ENCODE measurements at regions not wholly inside any gene's neighbourhood (a gene's known extent, or its start where the extent isn't known, plus 50 kb on each side); places are given as distances from the start of the nearest gene placed in this dataset.

DNA sequence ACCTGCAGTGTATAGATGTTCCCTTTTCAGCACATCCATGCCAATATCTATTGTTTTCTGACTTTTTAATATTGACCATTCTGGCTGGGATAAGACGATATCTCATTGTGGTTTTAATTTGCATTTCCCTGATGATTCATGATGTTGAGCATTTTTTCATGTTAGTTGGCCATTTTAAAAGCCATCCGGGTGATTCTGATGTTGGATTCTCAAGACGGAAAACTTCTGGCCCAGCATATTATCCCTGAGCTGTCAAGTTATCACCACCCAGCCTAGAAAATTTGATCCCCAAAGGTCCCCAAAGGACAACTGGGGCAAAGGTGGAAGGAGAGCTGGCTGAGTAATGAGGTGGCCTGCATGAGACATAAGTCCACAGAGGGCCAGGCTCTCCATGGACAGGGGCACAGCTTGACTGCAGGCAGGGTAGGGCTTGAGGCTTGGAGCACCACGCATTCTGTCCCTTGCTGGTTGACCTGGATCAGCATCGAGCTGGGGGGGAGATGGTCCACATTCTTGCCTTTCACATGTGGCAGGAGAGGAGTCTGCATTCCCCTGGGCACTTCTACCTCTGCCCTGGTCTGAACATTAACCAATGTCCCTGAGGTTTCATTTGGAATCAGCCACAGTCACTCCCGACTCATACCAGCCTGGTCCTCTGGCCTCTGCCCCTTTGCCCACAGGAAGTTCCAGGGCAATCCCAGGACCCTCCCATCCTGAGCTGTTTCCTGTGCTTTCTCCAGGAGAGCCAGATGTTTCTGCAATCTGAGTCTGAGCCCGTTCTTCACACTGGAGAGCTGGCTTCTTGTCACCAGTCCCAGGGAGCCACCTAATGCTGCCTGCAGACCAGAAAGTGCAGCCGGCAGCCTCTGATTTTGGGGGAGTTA lies 69.2 kb downstream of the ISG20 start:
- peak; percentile 39 for DNase-seq

GRCh38 chr15:88708655-88709054 lies 69.8 kb downstream of the ISG20 start:
- peak; percentile 32 for DNase-seq

DNA sequence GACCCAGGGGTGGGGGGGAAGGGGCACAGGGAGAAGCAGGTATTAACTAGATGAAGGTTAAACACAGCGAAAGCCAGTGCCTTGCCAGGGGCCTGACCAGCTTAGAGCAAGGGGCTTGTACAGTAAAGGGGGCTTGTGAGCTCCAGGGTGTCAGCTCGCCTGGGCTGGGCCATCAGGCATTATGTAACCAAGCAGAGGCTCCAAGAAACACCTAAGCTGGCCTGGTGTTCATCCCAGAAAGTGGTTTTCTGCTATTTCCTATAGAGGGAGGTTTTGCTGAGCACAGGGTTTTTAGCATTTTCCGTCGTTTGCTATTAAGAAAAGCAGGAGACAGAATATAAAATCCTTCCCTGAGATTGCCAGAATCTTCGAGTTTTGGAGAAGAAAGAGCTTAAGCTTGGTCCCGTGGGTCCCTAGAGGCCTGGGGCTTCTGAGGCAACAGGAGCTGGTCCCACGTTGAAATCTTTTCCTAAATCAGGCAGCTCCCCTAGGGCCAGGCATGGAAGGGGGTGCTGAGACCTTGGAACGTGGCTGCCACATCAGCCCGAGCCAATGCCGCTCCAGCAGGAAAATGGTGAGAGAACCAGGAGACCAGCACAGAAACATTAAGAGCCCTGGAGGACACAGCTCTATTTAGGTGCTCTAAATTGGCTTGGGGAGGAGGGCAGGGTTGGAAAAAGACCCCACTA lies 71.4 kb downstream of the ISG20 start:
- no peak for DNase-seq

DNA sequence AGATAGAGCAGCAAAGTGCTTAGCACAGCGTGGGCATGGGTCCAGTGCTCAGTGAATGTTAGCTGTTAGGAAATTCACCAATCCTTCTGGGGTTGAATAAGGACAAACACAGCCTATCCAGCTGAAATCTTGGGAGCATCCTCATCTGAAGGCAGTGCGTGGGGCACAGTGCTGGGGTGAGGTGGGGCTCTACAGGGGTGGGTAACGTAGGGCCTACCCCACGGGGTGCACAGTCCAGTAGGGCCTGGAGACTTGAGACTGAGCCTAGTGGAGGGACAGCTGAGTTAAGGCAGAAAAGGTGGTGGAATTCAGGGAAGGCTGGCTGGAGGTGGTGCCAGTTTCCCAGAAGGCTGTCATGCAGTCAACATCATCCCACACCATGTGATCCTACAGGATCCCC lies 73.0 kb downstream of the ISG20 start:
- DNase-seq, result no peak

DNA sequence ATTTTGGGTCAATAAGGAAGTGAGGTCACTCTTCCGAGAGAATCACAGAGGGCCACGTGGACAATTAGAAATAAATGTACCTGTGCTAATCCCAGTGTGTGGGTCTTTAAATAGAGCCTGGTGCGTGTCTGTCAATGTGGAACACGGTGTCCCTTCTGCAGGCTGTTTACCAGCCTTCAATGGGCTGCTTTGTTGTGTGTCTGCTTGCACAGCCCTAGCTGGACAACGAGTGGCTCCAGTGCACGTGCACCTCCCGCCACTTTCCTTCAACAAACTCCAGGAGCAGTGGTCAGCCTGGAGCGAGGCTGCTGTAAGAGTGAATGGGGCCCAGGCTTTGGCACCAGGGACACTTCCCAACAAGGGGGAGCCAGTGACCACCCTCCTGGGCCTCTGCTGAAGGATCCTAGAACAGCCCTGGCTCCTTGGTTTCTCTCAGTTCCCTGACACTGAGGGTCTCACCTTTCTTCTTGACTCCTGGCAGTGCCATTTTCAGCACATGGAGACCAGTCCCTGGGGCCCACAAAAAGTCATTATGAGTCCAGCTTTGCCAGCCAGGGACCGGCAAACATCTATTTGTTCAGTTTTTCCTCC lies 76.1 kb downstream of the ISG20 start:
- DNase-seq, result no peak

- no peak for DNase-seq
Measured at GRCh38 chr15:88716543-88717381, 77.9 kb downstream of the ISG20 start.

- no peak for DNase-seq
Measured at GRCh38 chr15:88717382-88718031, 78.7 kb downstream of the ISG20 start.

GRCh38 chr15:88718731-88719130 lies 79.9 kb downstream of the ISG20 start:
- DNase-seq, result no peak

DNA sequence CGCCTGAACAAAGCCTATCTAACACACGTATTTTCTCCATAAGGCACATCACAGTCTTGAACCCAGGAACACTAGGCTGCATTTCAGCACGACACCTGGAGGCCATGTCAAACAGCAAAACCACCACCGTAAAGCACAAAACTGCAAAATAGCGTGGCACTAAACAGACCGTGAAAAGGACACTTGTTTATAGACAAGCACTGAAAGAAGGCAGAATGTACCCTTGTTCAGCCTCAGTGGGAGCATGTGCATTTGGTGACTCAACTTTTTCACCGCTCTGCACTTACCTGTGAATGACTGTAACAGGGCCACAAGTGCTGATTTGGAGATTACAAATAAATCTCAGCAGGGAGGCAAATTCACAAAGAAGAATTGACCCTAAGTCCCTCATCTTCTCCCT lies 80.8 kb downstream of the ISG20 start:
- no peak for DNase-seq

- DNase-seq, result no peak
Measured at GRCh38 chr15:88725305-88726210, 77.7 kb upstream of the ACAN start.

DNA sequence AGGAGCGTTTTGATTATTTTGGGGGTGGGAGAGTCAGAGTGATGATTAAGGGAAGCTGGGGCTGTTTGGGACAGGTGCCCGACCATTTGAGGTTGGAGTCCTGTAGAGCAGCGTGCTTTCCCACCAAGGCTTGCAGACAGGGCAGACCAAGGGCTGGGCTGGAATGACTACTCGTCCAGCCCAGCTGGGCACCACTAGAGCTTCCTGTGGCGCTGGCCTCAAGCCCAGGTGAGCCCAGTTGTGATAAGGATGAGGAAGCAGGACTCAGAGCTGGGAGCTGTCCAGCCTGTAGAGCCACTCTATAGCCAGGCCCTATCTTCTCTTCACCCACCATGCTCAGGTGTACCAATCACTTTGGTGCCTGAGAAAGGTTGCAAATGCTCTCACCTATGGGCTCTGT lies 75.8 kb upstream of the ACAN start:
- peak; percentile 71 for DNase-seq

GRCh38 chr15:88729581-88729980 lies 73.7 kb upstream of the ACAN start:
- DNase-seq, result no peak

- no peak for DNase-seq
Measured at GRCh38 chr15:88730751-88731150, 72.5 kb upstream of the ACAN start.

DNA sequence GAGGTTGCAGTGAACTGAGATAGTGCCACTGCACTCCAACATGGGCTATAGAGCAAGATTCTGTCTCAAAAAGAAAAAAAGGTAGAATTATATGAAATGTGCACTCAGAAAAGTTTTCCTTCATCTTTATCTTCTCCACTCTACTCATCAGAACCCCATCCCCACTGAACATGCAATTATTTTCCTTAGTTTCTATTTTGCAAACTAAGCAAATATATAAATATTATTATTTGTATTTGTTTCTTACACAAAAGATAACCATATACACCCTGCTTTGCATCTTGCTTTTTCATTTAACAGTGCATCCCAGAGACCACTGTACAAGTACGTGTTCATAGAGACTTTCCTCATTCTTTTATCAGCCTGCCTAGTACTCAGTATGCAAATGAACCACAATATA lies 68.0 kb upstream of the ACAN start:
- no peak for DNase-seq

- no peak for DNase-seq
Measured at GRCh38 chr15:88736204-88736603, 67.0 kb upstream of the ACAN start.

DNA sequence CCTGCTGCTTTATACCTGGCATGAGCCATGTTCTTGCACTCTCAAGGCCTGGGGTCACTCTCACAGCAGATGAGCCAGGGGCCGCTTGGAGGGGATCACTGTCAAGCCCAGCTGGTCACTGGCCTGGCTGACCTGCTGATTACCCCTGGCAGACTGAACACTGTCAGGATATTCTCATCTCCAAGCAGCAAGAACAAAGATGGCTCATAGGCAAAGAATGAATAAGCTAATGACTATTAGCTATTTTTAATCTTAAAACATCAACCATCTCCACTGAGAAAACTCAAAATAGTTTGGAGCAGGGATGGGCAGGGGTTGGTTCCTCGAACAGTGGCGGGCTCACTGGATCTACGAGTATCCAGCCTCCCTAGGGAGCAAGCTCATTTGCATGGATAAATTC lies 64.4 kb upstream of the ACAN start:
- peak; percentile 87 for DNase-seq

DNA sequence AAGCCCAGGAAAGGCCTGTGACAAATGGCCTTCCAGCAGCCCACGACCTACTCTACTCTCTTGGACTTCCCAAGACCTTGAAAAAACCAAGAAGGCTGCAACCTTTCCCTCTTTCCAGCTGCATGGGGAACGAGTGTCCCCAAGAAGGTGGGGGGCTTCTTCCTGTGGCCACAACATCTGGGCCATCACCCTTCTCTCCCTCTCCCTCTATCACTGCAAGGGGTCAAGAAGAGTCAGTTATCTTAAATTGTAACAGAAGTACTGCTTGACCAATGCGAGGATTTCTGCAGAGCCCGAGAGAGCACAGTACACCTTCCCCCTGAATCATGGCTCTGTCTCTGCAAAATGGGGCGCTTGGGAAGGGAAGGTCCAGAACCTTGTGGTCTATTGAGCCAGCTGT lies 63.7 kb upstream of the ACAN start:
- DNase-seq, result no peak

DNA sequence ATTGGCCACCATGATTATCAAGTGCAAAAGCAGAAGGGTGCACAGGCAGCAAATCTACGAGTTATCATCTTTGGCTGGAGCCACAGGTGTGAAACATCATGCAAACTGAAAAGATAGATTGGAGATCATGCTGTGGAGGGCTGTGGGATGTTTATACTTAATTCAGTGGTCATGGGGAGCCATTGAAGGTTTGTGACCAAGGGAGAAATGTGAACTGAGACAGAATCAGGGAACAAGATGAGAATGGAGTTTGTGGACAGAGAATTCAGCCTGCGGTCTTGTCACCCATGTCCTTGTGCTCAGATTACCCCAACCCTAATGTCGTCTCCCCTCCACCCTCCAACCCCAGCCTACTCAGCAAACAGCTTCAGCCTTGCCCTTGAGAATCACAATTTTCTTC lies 62.9 kb upstream of the ACAN start:
- no peak for DNase-seq

DNA sequence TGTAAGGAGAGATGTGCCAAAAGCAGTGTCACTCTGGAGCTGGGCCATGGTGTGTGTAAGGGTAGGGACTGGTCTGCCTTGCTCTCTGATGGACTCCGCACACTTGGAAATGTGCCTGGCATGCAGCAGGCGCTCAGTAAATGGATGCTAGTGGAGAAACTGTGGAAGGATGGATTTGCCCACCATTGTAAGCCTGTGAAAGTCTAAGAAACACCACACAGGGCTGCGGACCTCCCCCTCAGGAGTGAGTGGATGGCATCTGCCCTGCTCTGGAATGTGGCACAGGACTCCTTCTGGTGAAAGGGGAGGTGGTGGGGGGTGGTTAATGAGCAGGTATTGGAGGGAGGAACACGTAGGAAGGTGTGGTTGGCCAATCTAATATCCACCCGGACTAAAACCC lies 62.2 kb upstream of the ACAN start:
- no peak for DNase-seq

DNA sequence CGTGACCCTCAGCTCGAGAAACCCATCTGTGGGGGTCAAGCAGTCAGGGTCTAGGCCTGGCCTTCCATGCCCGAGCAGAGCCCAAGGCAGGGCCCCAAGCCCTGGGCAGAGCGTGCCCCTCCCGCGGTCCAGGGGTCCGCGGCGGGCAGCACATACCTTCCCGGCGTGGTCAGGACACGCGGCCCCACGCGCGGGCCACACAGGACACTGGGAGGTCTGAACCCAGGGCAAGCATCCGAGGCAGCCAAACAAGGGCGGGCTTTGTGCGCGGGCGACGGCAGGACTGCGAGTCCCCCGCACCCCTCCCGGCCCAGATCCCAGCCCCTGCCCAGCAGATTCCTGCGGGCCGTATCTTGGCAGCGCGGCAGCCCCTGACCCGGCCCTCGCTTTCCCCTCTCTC lies 61.6 kb upstream of the ACAN start:
- no peak for DNase-seq

GRCh38 chr15:88742161-88742560 lies 61.1 kb upstream of the ACAN start:
- no peak for DNase-seq
